ENCODE measurements at regions not wholly inside any gene's neighbourhood (a gene's known extent, or its start where the extent isn't known, plus 50 kb on each side); places are given as distances from the start of the nearest gene placed in this dataset.
A peak's percentile ranks its signal among the peaks of the same experiment; 100 is the strongest.

DNA sequence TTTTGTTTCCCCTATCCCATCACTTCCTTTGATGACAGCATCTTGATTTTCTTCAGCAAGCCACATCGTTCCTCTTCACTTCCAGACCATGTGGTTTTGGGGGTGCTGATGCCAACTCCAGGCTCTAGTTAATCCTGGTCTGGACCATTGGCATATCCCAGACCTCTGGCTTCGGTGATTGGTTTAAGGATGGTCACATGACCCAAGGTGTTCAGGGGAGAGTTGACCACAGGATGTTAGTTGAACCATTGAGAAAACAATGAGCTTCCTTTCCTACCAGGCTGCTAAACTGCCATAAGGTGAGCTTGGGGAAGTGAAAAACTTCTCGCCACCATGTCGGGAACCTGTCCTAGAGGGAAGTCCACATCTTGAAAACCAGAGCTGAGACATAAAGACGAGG, 60.9 kb upstream of the TLR3 start:
- Histone ChIP-seq H3K9me3 (no peaks in the 10 kb centered on the region), H3K4me3 (ENCODE audit: low read depth, low read length) (no peak overlapping the region), H3K36me3 (no peaks in the 10 kb centered on the region), H3K27me3 (no peaks in the 10 kb centered on the region), H3K4me1 (no peaks in the 10 kb centered on the region)
- TF ChIP-seq, protein P1, sequence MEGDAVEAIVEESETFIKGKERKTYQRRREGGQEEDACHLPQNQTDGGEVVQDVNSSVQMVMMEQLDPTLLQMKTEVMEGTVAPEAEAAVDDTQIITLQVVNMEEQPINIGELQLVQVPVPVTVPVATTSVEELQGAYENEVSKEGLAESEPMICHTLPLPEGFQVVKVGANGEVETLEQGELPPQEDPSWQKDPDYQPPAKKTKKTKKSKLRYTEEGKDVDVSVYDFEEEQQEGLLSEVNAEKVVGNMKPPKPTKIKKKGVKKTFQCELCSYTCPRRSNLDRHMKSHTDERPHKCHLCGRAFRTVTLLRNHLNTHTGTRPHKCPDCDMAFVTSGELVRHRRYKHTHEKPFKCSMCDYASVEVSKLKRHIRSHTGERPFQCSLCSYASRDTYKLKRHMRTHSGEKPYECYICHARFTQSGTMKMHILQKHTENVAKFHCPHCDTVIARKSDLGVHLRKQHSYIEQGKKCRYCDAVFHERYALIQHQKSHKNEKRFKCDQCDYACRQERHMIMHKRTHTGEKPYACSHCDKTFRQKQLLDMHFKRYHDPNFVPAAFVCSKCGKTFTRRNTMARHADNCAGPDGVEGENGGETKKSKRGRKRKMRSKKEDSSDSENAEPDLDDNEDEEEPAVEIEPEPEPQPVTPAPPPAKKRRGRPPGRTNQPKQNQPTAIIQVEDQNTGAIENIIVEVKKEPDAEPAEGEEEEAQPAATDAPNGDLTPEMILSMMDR (IDR thresholded peaks at IDR 0.05; ENCODE audit: low read depth, low read length): no peak
- DNase-seq: no peak

DNA sequence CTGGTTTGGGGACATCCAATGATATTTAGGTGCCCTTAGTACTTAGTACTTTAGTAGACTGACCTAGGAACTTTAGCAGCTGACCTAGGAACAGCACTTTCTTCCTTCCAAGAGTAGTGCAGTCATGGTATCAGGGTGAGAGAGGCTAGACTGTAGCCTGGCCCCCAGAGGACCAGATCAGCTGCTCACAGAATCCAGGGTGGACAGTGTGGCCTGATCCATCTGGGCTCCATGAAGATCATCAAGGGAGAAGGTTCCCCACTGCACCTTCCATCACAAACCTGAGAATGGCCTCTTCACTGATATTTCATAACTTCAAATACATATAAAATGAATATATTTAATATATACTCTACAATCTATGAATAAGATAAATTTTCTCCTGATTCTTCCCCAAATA, 59.0 kb upstream of the TLR3 start:
- Histone ChIP-seq H3K9me3 (no peaks in the 10 kb centered on the region), H3K4me3 (ENCODE audit: low read depth, low read length) (no peak overlapping the region), H3K36me3 (no peaks in the 10 kb centered on the region), H3K4me1 (no peaks in the 10 kb centered on the region), H3K27me3 (no peaks in the 10 kb centered on the region)
- TF ChIP-seq, protein P1 (IDR thresholded peaks at IDR 0.05; ENCODE audit: low read depth, low read length): no peak
- DNase-seq: no peak

DNA sequence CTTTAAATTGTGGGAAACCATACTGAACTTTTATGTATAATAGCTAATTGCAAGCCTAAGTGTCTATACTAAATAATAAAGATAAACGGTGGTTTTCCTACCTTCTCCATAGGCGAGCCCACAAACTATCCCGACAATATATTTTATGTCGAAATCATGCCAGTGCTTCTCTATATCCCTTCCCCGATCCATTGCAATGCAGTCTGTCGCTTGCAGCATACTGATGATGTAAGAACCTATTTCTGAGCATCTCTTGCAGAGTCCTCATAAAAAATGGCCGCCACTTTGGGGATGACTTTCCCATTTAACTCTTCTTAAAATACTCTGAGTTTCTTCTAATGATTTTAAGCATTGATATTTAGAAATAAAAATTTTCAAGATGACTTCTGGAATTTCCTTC, 58.1 kb upstream of the TLR3 start:
- H3K4me1 ChIP-seq: no peaks in the 10 kb centered on the region
- H3K27me3 ChIP-seq: no peaks in the 10 kb centered on the region
- H3K4me3 ChIP-seq (ENCODE audit: low read depth, low read length): no peak overlapping the region
- no peaks in the 10 kb centered on the region for H3K9me3 ChIP-seq
- H3K36me3 ChIP-seq: no peaks in the 10 kb centered on the region
- DNase-seq: no peak
- TF ChIP-seq, protein P1 (IDR thresholded peaks at IDR 0.05; ENCODE audit: low read depth, low read length): no peak

DNA sequence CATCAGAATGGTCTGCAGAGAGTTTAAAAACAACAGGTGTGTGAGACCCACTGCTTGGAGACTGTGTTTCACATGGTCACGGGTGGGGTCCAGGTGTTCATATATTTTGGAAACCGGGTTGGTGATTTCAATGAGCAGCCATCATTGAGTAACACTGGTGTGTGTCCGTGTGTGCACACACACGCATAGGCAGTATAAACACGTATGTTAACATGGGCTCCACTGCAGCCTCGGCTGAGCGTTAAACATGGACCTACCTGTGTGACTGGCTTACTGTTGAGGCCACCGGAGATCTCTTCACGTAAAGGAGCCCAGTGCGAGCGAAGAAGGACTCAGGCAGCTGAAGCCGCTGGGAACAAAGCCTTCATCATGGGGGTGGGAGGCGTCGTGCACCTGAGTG, 56.9 kb upstream of the TLR3 start:
- H3K4me1 ChIP-seq: no peaks in the 10 kb centered on the region
- no peaks in the 10 kb centered on the region for H3K9me3 ChIP-seq
- TF ChIP-seq, protein P1 (IDR thresholded peaks at IDR 0.05; ENCODE audit: low read depth, low read length): no peak
- no peak for DNase-seq
- no peak overlapping the region for H3K4me3 ChIP-seq (ENCODE audit: low read depth, low read length)
- H3K36me3 ChIP-seq: no peaks in the 10 kb centered on the region
- no peaks in the 10 kb centered on the region for H3K27me3 ChIP-seq

DNA sequence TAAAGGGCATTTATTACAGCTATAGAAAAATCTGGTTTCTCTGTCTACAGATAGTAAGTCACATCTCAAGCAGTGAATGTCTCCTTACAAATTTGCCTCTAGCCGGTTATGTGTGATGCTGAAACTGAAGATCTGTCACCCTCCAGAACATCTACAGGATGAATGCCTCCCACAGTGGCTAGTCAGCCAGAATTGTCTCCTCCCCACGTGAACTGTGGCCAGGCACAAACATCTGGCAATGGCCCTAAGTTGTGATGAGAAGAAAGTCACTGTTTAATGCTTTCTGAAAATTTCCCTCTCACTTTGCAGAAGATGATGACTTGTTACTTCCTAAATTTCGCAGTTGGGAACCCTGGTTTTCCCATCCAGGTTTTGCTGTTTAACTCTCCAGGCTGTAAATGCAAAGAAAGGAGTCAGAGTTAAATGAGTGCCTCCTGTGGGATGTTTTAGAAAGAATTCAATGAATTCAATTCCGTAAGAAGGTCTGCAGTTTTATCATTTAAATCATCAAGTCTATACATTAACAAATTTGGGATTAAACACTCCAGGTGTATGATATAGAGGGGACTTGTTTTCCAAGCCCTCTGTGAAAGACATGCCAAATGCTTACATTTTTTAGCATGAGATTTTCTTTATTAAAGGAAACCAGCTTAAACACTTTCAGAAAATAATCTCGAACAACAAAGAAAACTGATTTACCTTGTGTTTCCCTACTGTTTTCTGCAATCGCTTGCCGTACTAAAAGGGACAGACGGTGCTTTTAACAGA, 55.4 kb upstream of the TLR3 start:
- Histone ChIP-seq H3K27me3 (no peaks in the 10 kb centered on the region), H3K36me3 (no peaks in the 10 kb centered on the region), H3K4me3 (ENCODE audit: low read depth, low read length) (no peak overlapping the region), H3K4me1 (no peaks in the 10 kb centered on the region), H3K9me3 (no peaks in the 10 kb centered on the region)
- no peak for DNase-seq
- TF ChIP-seq, protein P1 (IDR thresholded peaks at IDR 0.05; ENCODE audit: low read depth, low read length): no peak

DNA sequence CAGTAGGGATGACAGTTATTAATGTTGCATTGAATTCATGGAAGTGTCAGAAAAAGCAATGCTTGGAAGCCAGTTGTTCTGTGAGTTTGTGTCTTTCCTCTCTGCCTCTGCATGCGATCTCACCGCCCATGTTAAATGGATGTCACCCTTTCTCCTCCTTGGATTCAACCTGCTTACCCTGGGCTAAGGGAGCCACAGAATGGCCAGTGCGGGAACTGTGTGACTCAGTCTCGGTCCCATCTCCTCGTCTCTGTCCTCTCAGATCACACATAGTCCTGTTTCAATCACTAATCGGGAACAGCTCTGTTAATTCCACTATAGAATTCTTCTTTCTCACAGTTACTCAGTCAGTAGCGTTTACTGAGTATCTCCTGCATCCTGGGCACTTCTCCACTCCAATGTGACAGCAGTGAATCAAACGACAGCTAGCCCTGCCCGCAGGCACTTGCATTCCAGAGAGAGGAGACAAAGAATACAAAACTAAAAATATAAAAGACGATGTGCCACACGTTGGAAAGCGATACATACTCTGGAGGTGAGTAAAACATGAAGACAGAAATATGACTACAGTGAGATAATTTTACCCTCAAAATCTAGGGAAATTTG, 53.6 kb upstream of the TLR3 start:
- Histone ChIP-seq H3K36me3 (no peaks in the 10 kb centered on the region), H3K4me1 (no peaks in the 10 kb centered on the region), H3K4me3 (ENCODE audit: low read depth, low read length) (no peak overlapping the region), H3K27me3 (no peaks in the 10 kb centered on the region), H3K9me3 (no peaks in the 10 kb centered on the region)
- TF ChIP-seq, protein P1 (IDR thresholded peaks at IDR 0.05; ENCODE audit: low read depth, low read length): peak; percentile 44
- DNase-seq: peak; percentile 24
